Renal cortical epithelial cell (primary cell): ENCODE measurements at regions not wholly inside any gene's neighbourhood (a gene's known extent, or its start where the extent isn't known, plus 50 kb on each side); places are given as distances from the start of the nearest gene placed in this dataset.
"Not testable (repeated sequence)": the region's sequence is repeated elsewhere in the genome, so short reads cannot be mapped to it uniquely, and the experiment has no call there.

Experiments used
- DNase-seq: peaks from one replicate; pipeline ENCODE4 v3.0.0-alpha.2; 2011; ENCODE audit warnings: low read depth

- no peak for DNase-seq
Measured at GRCh38 chr20:7773511-7773910, 166.7 kb downstream of the HAO1 start.

GRCh38 chr20:7775072-7775471 lies 165.2 kb downstream of the HAO1 start:
- DNase-seq = peak; percentile 57

- DNase-seq = no peak
Measured at GRCh38 chr20:7776148-7776547, 164.1 kb downstream of the HAO1 start.

GRCh38 chr20:7790189-7790588 lies 150.1 kb downstream of the HAO1 start:
- peak; percentile 58 for DNase-seq

- DNase-seq = peak; percentile 71
Measured at GRCh38 chr20:7792150-7792869, 147.9 kb downstream of the HAO1 start.

GRCh38 chr20:7798176-7798575 lies 142.1 kb downstream of the HAO1 start:
- peak; percentile 44 for DNase-seq

GRCh38 chr20:7799862-7800261 lies 140.4 kb downstream of the HAO1 start:
- DNase-seq = no peak

- not testable (repeated sequence) for DNase-seq
Measured at GRCh38 chr20:7803411-7804151, 136.7 kb downstream of the HAO1 start.

- peak; percentile 7 for DNase-seq
Measured at GRCh38 chr20:7806831-7807230, 133.4 kb downstream of the HAO1 start.

- DNase-seq = no peak
Measured at GRCh38 chr20:7817286-7817685, 123.0 kb downstream of the HAO1 start.

GRCh38 chr20:7818477-7818876 lies 121.8 kb downstream of the HAO1 start:
- no peak for DNase-seq

GRCh38 chr20:7820897-7821296 lies 119.4 kb downstream of the HAO1 start:
- no peak for DNase-seq

- DNase-seq = no peak
Measured at GRCh38 chr20:7822772-7823171, 117.5 kb downstream of the HAO1 start.

- no peak for DNase-seq
Measured at GRCh38 chr20:7828437-7828836, 111.8 kb downstream of the HAO1 start.

- DNase-seq = no peak
Measured at GRCh38 chr20:7829031-7829430, 111.2 kb downstream of the HAO1 start.

GRCh38 chr20:7829776-7830175 lies 110.5 kb downstream of the HAO1 start:
- DNase-seq = no peak
